ENCODE measurements at regions not wholly inside any gene's neighbourhood (a gene's known extent, or its start where the extent isn't known, plus 50 kb on each side); places are given as distances from the start of the nearest gene placed in this dataset.

GRCh38 chr6:18725449-18725848, 338.3 kb downstream of the RNF144B start:
- dilution Hi-C loops (cut with HindIII; ENCODE audit: low sequenced_read_pairs, unreplicated experiment) = no loop called here
- POLR2A ChIA-PET (ENCODE audit: unreplicated experiment) = no interaction called here

More at GRCh38 chr6:18725449-18725848, 338.3 kb downstream of the RNF144B start:
- H3K4me1 ChIP-seq (ENCODE audit: control insufficient read depth, insufficient read depth, low read length) = no peaks in the 10 kb centered on the region
- no peak overlapping the region for H3K27ac ChIP-seq (ENCODE audit: insufficient read depth, low read length)
- H3K79me1 ChIP-seq (ENCODE audit: low read depth in 1 of 2, low read length in 2 of 2) = no peaks in the 10 kb centered on the region
- H3K56ac ChIP-seq (ENCODE audit: extremely low read depth, insufficient read depth, low read length) = no peak overlapping the region
- no peaks in the 10 kb centered on the region for H3K27me3 ChIP-seq (ENCODE audit: control insufficient read depth, insufficient read depth, low read length)
- H3K18ac ChIP-seq (ENCODE audit: low read depth, low read length) = no peak overlapping the region
- no TSS peak for BruUV-seq (replicated peaks)
- no peak overlapping the region for H3K4me2 ChIP-seq (ENCODE audit: low read depth, low read length)
- no peaks in the 10 kb centered on the region for H4K20me1 ChIP-seq (ENCODE audit: insufficient read depth, low read length)
- in situ Hi-C loops (cut with MboI; ENCODE audit: low sequenced_read_pairs) (no loop called here), intact Hi-C loops (cut with micrococcal nuclease) (no loop called here)
- H3K4me3 ChIP-seq (ENCODE audit: insufficient read depth, low read depth, low read length) = no peak overlapping the region
- H2BK120ac ChIP-seq (ENCODE audit: low read depth, low read length) = no peak overlapping the region
- no peak overlapping the region for H2AFZ ChIP-seq (replicated peaks; ENCODE audit: low read length, poor library complexity)
- H3K14ac ChIP-seq (replicated peaks; ENCODE audit: low read depth, low read length) = no peak overlapping the region
- no peaks in the 10 kb centered on the region for H3K9me1 ChIP-seq (ENCODE audit: insufficient read depth, low read length)
- WGBS, 2 experiments (ENCODE audit: extremely low coverage in 2 of 2, insufficient read length in 1 of 2) = no CpG with 5 or more reads among the region's 2 CpGs
- CTCF ChIA-PET = no interaction called here
- H2BK20ac ChIP-seq (ENCODE audit: low read depth, low read length) = no peak overlapping the region
- no peaks in the 10 kb centered on the region for H3K36me3 ChIP-seq (ENCODE audit: control insufficient read depth, insufficient read depth, low read length)
- no peak for DNase-seq
- H4K8ac ChIP-seq (ENCODE audit: low read depth in 2 of 2, low read length in 2 of 2) = no peak overlapping the region
- no peak overlapping the region for H4K91ac ChIP-seq (ENCODE audit: insufficient read depth, low read depth, low read length)
- ATAC-seq (ENCODE audit: low read depth) = no peak
- H2AK9ac ChIP-seq (replicated peaks; ENCODE audit: low read depth, low read length, poor library complexity) = no peak overlapping the region
- TF ChIP-seq RAD21 (IDR thresholded peaks at IDR 0.05; ENCODE audit: low read length) (no peak), SMC3 (IDR thresholded peaks at IDR 0.05; ENCODE audit: low read depth, low read length) (no peak), POLR2A (IDR thresholded peaks at IDR 0.05; ENCODE audit: low read depth, low read length) (no peak), NFE2L2 (IDR thresholded peaks at IDR 0.05; ENCODE audit: low read depth, low read length) (no peak), MAFK (IDR thresholded peaks at IDR 0.05; ENCODE audit: low read depth, low read length) (peak; percentile 32; the same call in 1 of the 2 replicates)
- no peak overlapping the region for H2BK5ac ChIP-seq (ENCODE audit: low read depth, low read length, poor library complexity, severe bottlenecking)
- H2BK15ac ChIP-seq (ENCODE audit: low read depth, low read length) = no peak overlapping the region
- no peaks in the 10 kb centered on the region for H3K9me3 ChIP-seq (ENCODE audit: control insufficient read depth, insufficient read depth, low read length)
- no peak overlapping the region for H3K4ac ChIP-seq (ENCODE audit: low read depth, low read length)
- no peak overlapping the region for H3K23ac ChIP-seq (ENCODE audit: low read depth, low read length)
- no peak overlapping the region for H4K5ac ChIP-seq (ENCODE audit: low read depth, low read length)
- no peak overlapping the region for H3K9ac ChIP-seq (ENCODE audit: low read depth, low read length)
- H2AK5ac ChIP-seq (ENCODE audit: low read depth, low read length) = no peak overlapping the region

All from IMR-90 (cell line).